Midbrain (tissue), 1 donor: ENCODE measurements at regions not wholly inside any gene's neighbourhood (a gene's known extent, or its start where the extent isn't known, plus 50 kb on each side); places are given as distances from the start of the nearest gene placed in this dataset.
"Not testable (repeated sequence)": the region's sequence is repeated elsewhere in the genome, so short reads cannot be mapped to it uniquely, and the experiment has no call there.

ENCODE experiments used
- DNase-seq: peaks from one replicate; lab custom pipeline; 2025; lab: John Stamatoyannopoulos, UW

DNA sequence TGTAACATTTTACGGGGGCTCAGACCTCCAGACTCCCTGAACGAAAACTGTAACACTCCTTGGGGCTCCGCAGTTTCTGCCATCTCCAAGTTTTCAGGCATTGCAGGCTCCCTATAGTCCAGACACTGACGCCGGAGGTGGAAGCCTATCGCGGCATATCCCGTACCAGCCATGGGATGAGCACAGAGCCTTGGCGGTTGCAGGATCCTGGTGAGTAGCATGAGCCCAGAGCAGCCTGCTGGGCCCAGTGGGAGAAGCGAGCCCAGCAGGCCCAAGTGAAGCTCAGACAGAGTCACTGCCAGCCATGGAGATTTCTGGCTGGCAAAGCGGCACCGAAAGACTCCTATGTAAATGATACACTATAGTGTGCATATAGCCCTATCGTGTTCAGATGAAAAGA lies 446.8 kb downstream of the COL11A1 start:
- no peak for DNase-seq

GRCh38 chr1:102659876-102660483 lies 448.3 kb downstream of the COL11A1 start:
- not testable (repeated sequence) for DNase-seq

DNA sequence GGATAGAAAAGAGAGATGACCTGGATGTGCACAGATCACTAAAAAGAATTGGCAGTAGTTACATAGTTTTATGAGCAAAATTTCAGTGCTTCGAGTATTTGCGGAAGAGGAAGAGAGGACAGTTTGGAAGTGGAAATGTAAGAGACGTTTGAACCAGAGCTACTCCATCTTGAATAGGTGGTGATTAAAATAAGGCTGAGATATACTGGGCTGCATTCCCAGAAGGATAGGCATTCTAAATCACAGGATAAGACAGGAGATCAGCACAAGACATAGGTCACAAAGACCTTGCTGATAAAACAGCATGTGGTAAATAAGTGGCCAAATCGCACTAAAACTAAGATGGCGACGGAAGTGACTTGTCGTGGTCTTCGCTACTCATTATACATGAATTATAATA lies 453.3 kb downstream of the COL11A1 start:
- no peak for DNase-seq

GRCh38 chr1:102640872-102641271 lies 467.4 kb downstream of the COL11A1 start:
- no peak for DNase-seq

GRCh38 chr1:102640312-102640711 lies 468.0 kb downstream of the COL11A1 start:
- DNase-seq, result no peak

DNA sequence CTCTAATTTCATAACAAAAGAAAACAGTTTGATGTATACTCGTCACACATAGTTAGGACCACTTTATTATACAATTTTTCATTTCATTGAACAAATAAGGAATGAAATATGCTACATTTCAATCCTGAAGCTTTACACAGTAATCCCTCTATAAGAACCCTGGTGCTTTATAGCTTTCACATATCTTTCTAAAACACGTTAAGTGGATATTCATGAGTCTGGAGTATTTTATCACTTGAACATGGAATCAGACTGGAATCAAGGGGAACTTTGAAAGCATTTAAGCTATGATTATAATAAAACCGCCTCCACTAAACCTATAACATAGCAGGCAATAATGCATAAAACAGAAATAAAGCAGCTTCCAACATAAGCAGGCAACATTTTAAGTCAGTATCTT lies 476.6 kb downstream of the COL11A1 start:
- no peak for DNase-seq

DNA sequence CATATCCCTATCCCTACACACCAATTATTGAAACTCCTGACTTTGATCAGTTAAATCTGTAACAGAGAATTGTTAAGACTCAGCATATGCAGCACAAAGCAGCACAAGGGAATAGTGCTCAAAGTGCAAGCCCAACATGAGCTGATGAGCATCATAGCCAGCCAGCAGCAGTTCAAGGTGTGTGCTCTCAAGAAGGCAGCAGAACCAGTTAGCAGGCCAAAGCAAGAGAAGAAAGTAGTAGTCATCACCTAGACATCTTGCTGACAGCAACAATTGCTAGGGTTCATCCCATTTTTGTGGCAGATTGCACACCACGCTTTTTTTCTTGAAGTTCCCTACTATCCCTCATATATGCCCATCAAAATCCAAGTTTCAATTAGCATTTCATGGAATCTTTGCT lies 478.3 kb downstream of the COL11A1 start:
- DNase-seq, result no peak

DNA sequence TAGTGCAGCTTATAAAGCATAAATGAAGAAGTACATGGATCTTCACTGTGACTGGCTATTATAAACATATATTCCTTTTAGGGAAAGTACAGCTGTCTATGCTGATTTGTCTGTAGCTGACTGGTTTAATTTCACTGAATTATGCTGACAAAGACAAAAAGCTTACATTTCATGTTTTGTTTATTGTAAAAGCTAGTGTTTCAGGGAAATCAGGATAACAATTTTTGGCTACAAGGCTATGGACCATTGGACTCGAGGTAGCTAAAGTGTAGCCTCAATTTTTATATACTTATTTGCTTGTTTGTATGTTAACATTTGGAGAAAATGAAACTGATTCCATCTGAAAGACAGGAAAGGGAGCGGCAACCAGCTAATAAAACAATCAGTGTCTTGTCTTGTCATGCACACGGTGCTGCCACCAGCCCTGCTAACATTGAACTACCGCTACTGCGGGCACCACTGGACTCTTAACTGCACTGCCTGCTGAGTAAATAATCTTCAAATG lies 480.2 kb downstream of the COL11A1 start:
- DNase-seq, result peak; percentile 36

DNA sequence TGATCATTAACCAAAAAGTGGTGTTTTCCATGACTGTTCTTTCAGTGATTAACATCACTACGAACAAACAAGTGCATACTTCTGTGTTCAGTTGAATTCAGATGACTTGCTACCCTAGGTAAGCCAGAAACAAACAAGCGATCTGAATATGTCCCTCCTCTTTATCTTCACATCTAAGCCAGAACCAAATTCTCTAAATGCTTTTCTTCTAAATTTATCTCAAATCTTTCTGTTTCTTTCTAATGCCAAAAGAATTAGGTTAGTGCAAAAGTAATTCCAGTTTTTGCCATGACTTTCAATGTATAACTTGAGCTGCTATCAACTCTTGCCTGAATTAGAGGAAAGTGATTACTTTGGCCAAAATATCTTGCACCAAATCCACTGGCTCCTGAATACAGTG lies 481.2 kb downstream of the COL11A1 start:
- DNase-seq, result no peak

DNA sequence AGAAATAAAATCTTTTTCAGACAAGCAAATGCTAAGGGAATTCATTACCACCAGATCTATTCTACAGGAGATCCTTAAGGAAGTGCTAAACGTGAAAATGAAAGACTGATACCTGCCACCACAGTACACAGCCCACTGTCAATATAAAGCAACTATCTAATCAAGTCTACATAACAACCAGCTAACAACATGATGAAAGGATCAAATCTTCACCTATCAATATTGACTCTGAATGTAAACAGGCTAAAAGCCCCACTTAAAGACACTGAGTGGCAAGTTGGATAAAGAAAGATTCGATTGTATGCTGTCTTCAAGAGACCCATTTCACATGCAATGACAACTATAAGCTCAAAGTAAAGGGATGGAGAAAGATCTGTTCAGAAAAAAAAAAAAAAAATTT lies 492.4 kb downstream of the COL11A1 start:
- DNase-seq, result no peak

DNA sequence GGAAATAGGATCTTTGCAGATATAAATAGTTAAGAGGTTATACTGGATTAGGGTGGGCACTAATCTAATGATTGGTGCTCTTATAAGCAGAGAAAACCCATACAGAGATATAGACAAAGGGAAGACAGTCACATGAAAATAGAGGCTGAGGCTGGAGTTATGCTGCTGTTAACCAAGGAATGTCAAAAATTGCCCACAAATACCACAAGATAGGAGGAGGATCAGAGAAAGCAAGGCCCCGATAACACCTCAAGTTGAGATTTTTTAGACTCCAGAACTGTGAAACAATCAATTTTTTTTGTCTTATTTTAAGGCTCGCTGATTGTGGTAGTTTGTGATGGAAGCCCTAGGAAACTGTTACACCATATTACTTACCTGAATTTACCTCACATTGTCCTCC lies 513.2 kb downstream of the COL11A1 start:
- DNase-seq, result no peak

GRCh38 chr1:102593276-102593675 lies 515.0 kb downstream of the COL11A1 start:
- DNase-seq, result no peak

DNA sequence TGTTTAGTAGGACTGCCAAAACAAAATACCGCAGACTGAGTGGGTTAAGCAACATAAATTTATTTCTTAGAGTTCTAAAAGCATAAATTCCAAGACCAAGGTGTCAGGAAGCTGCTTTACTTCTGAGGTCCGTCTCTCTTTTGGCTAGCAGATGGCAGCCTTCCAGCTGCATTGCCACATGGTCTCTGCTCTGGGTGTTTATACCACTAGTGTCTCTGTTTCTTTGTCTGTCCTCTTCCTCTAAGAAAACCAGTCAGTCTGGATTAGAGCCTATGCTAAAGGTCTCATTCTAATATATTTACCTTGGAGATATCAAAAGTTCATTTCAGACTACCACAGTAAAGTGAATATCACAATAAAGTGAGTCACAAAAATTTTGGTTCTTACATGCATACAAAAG lies 519.8 kb downstream of the COL11A1 start:
- no peak for DNase-seq

DNA sequence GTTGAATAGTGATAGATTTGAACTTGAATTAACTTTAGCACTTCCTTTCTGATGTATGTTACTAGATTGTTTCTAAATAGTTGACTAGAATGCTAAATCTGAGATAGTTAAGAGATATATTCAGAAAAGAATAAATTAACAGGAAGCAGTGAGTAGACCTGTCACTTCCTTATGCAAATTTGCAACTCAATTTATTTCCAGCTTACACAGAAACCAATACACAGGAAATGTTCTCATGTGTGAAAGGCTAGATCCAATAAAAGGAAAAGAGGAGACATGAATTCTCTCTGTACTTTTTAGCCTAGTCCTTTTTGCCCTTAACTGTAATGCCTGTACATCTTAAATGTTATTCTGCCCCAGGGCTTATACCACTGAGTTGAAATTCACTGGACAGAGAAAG lies 522.3 kb downstream of the COL11A1 start:
- DNase-seq, result no peak

- no peak for DNase-seq
These were observed 527.5 kb downstream of the COL11A1 start for GRCh38 chr1:102580806-102581205.

- DNase-seq, result no peak
These were observed 529.5 kb downstream of the COL11A1 start for GRCh38 chr1:102578804-102579203.

DNA sequence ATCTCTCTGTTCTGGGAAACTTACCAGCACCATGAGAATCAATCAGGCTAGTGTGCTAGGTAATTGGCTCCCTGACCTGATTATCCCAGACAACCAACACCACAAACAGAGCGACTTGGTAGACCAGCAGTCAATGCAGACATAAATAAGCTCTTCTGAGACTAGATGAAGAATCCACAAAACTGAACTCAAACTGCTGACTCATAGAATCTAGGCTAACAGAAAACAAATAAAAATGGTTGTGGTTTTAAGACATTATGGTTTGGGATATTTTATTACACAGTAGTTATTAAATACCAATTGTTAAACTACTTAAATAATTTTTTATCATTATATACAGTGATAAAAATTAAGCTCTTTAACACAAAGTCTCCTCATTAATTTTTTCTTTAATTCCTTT lies 535.7 kb downstream of the COL11A1 start:
- DNase-seq, result no peak

- no peak for DNase-seq
These were observed 542.1 kb downstream of the COL11A1 start for GRCh38 chr1:102566182-102566581.

- DNase-seq, result no peak
These were observed 545.9 kb downstream of the COL11A1 start for GRCh38 chr1:102562380-102562779.

- no peak for DNase-seq
These were observed 554.1 kb upstream of the OLFM3 start for GRCh38 chr1:102550729-102551384.

DNA sequence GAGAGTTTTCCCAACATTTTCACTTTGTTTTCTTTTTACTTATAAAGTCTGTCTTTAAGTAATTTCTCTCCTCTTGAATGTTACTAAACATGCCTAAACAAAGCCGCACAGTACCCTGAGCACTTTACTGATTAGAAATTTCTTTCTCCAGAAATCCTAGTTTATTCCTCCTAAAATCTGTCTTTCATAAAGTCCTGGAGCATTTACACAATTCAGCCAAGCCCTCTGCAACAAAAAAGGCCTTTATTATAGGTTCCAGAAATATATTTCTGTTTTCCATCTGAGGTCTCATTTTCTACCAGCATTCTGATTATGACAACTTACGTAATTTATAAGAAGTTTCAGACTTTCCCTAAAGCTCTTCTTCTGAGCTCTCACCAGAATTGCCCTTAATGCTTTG lies 549.5 kb upstream of the OLFM3 start:
- DNase-seq, result no peak

- no peak for DNase-seq
These were observed 539.2 kb upstream of the OLFM3 start for GRCh38 chr1:102535829-102536505.

GRCh38 chr1:102531036-102531435 lies 534.3 kb upstream of the OLFM3 start:
- DNase-seq, result no peak
